Nephron (organoid): ENCODE measurements at regions not wholly inside any gene's neighbourhood (a gene's known extent, or its start where the extent isn't known, plus 50 kb on each side); places are given as distances from the start of the nearest gene placed in this dataset.
"Not testable (repeated sequence)": the region's sequence is repeated elsewhere in the genome, so short reads cannot be mapped to it uniquely, and the experiment has no call there.

Experiments used
- H3K27ac Mint-ChIP-seq, 3 experiments: 2 replicates each; pipeline ENCODE4 v1.8.0; 2020; ENCODE audit warnings: mixed read lengths in 3 of 3, mild to moderate bottlenecking in 2 of 3, moderate library complexity in 1 of 3
- H3K27me3 Mint-ChIP-seq: 2 replicates; pipeline ENCODE4 v1.8.0; 2021; ENCODE audit warnings: low read depth, mild to moderate bottlenecking, moderate library complexity, mixed read lengths
- H3K36me3 Mint-ChIP-seq: 2 replicates; pipeline ENCODE4 v1.8.0; 2020; ENCODE audit warnings: low read depth, mixed read lengths
- H3K4me1 Mint-ChIP-seq: 2 replicates; pipeline ENCODE4 v1.8.0; 2020; ENCODE audit warnings: mixed read lengths
- H3K4me3 Mint-ChIP-seq, 3 experiments: 2 replicates each; pipeline ENCODE4 v1.8.0; 2020; ENCODE audit warnings: mild to moderate bottlenecking in 3 of 3, mixed read lengths in 3 of 3, moderate library complexity in 2 of 3
- H3K9me3 Mint-ChIP-seq: 2 replicates; pipeline ENCODE4 v1.8.0; 2020; ENCODE audit warnings: mixed read lengths
- CTCF ChIP-seq, 3 experiments: fragments of 200-600 bp; sonication (generic); IDR thresholded peaks; one replicate each; pipeline ENCODE4 v1.5.0; 2021; ENCODE audit warnings: antibody characterized with exemption in 3 of 3; ENCODE audit not compliant: unreplicated experiment in 3 of 3

- Mint-ChIP-seq H3K27ac (no peak overlapping the region), H3K27me3 (no peaks in the 10 kb centered on the region), H3K4me1 (peaks cover 5% of the 10 kb centered on the region), H3K36me3 (no peaks in the 10 kb centered on the region), H3K4me3 (no peak overlapping the region), H3K9me3 (no peaks in the 10 kb centered on the region)
- TF ChIP-seq CTCF (IDR thresholded peaks at IDR 0.05; ENCODE audit: unreplicated experiment in 3 of 3), result no peak
These were observed 1427.4 kb upstream of the ADGRL3 start for GRCh38 chr4:59772641-59773139.

GRCh38 chr4:59780271-59780670 is 1419.9 kb upstream of the ADGRL3 start:
- H3K9me3 Mint-ChIP-seq, result not testable (repeated sequence)

GRCh38 chr4:59805176-59805575 is 1395.0 kb upstream of the ADGRL3 start:
- Mint-ChIP-seq H3K4me1 (no peaks in the 10 kb centered on the region), H3K4me3 (no peak overlapping the region), H3K27me3 (no peaks in the 10 kb centered on the region), H3K9me3 (peaks cover 14% of the 10 kb centered on the region), H3K27ac (no peak overlapping the region), H3K36me3 (no peaks in the 10 kb centered on the region)
- no peak for TF ChIP-seq CTCF (IDR thresholded peaks at IDR 0.05; ENCODE audit: unreplicated experiment in 3 of 3)

More at GRCh38 chr4:59780271-59780670, 1419.9 kb upstream of the ADGRL3 start:
- not testable (repeated sequence) for H3K36me3 Mint-ChIP-seq, H3K27ac Mint-ChIP-seq, H3K4me1 Mint-ChIP-seq, H3K27me3 Mint-ChIP-seq, H3K4me3 Mint-ChIP-seq

- no peak for TF ChIP-seq CTCF (IDR thresholded peaks at IDR 0.05; ENCODE audit: unreplicated experiment in 3 of 3)
- H3K36me3 Mint-ChIP-seq, result no peaks in the 10 kb centered on the region
- no peaks in the 10 kb centered on the region for H3K9me3 Mint-ChIP-seq
- no peaks in the 10 kb centered on the region for H3K27me3 Mint-ChIP-seq
- H3K4me3 Mint-ChIP-seq, result no peak overlapping the region
- H3K4me1 Mint-ChIP-seq, result no peaks in the 10 kb centered on the region
- H3K27ac Mint-ChIP-seq, result no peak overlapping the region
These were observed 1385.6 kb upstream of the ADGRL3 start for GRCh38 chr4:59814402-59815010.

GRCh38 chr4:59818656-59819055 is 1381.5 kb upstream of the ADGRL3 start:
- no peak overlapping the region for H3K4me3 Mint-ChIP-seq
- no peaks in the 10 kb centered on the region for H3K4me1 Mint-ChIP-seq
- no peaks in the 10 kb centered on the region for H3K27me3 Mint-ChIP-seq
- H3K9me3 Mint-ChIP-seq, result no peaks in the 10 kb centered on the region
- H3K36me3 Mint-ChIP-seq, result no peaks in the 10 kb centered on the region
- TF ChIP-seq CTCF (IDR thresholded peaks at IDR 0.05; ENCODE audit: unreplicated experiment in 3 of 3), result no peak
- no peak overlapping the region for H3K27ac Mint-ChIP-seq

GRCh38 chr4:59823311-59823710 is 1376.8 kb upstream of the ADGRL3 start:
- Mint-ChIP-seq H3K27ac (no peak overlapping the region), H3K4me1 (no peaks in the 10 kb centered on the region), H3K4me3 (no peak overlapping the region), H3K27me3 (no peaks in the 10 kb centered on the region), H3K9me3 (no peaks in the 10 kb centered on the region), H3K36me3 (no peaks in the 10 kb centered on the region)
- no peak for TF ChIP-seq CTCF (IDR thresholded peaks at IDR 0.05; ENCODE audit: unreplicated experiment in 3 of 3)
